ENCODE measurements at regions not wholly inside any gene's neighbourhood (a gene's known extent, or its start where the extent isn't known, plus 50 kb on each side); places are given as distances from the start of the nearest gene placed in this dataset.

GRCh38 chr1:199184180-199184579 lies 545.3 kb downstream of the PTPRC start:
- Histone ChIP-seq H3K4me3 (replicated peaks; ENCODE audit: insufficient read depth, low read length) (no peak overlapping the region), H3K27ac (replicated peaks) (no peak overlapping the region), H3K27me3 (ENCODE audit: insufficient read depth, poor library complexity, severe bottlenecking) (no peaks in the 10 kb centered on the region)
- no peak for TF ChIP-seq REST (IDR thresholded peaks at IDR 0.05; ENCODE audit: insufficient replicate concordance, low read depth)
- TF ChIP-seq CTCF (IDR thresholded peaks at IDR 0.05; ENCODE audit: insufficient read depth, low read length): no peak
- no peak for TF ChIP-seq POLR2AphosphoS5 (IDR thresholded peaks at IDR 0.05; ENCODE audit: low read depth)
- no peak for TF ChIP-seq GABPA (IDR thresholded peaks at IDR 0.05; ENCODE audit: low read depth)
- no peak for TF ChIP-seq SPI1 (IDR thresholded peaks at IDR 0.05; ENCODE audit: borderline replicate concordance, low read depth)
- DNase-seq (ENCODE audit: low read depth in 1 of 2, low spot score in 1 of 2): no peak

GRCh38 chr1:199194862-199195261 lies 556.0 kb downstream of the PTPRC start:
- Histone ChIP-seq H3K27me3 (ENCODE audit: insufficient read depth, poor library complexity, severe bottlenecking) (no peaks in the 10 kb centered on the region), H3K4me3 (replicated peaks; ENCODE audit: insufficient read depth, low read length) (no peak overlapping the region), H3K27ac (replicated peaks) (no peak overlapping the region)
- no peak for DNase-seq (ENCODE audit: low read depth in 1 of 2, low spot score in 1 of 2)
- TF ChIP-seq POLR2AphosphoS5 (IDR thresholded peaks at IDR 0.05; ENCODE audit: low read depth) (no peak), REST (IDR thresholded peaks at IDR 0.05; ENCODE audit: insufficient replicate concordance, low read depth) (no peak), GABPA (IDR thresholded peaks at IDR 0.05; ENCODE audit: low read depth) (no peak), SPI1 (IDR thresholded peaks at IDR 0.05; ENCODE audit: borderline replicate concordance, low read depth) (no peak), CTCF (IDR thresholded peaks at IDR 0.05; ENCODE audit: insufficient read depth, low read length) (no peak)

GRCh38 chr1:199197695-199198094 lies 558.9 kb downstream of the PTPRC start:
- TF ChIP-seq REST (IDR thresholded peaks at IDR 0.05; ENCODE audit: insufficient replicate concordance, low read depth): no peak
- no peak for TF ChIP-seq GABPA (IDR thresholded peaks at IDR 0.05; ENCODE audit: low read depth)
- TF ChIP-seq SPI1 (IDR thresholded peaks at IDR 0.05; ENCODE audit: borderline replicate concordance, low read depth): no peak
- TF ChIP-seq POLR2AphosphoS5 (IDR thresholded peaks at IDR 0.05; ENCODE audit: low read depth): no peak
- no peak for TF ChIP-seq CTCF (IDR thresholded peaks at IDR 0.05; ENCODE audit: insufficient read depth, low read length)
- no peak for DNase-seq (ENCODE audit: low read depth in 1 of 2, low spot score in 1 of 2)

More at GRCh38 chr1:199197695-199198094, 558.9 kb downstream of the PTPRC start:
- H3K4me3 ChIP-seq (replicated peaks; ENCODE audit: insufficient read depth, low read length): no peak overlapping the region
- no peak overlapping the region for H3K27ac ChIP-seq (replicated peaks)
- H3K27me3 ChIP-seq (ENCODE audit: insufficient read depth, poor library complexity, severe bottlenecking): no peaks in the 10 kb centered on the region

Data from HL-60 (cell line).